GM21526 (cell line): ENCODE measurements at regions not wholly inside any gene's neighbourhood (a gene's known extent, or its start where the extent isn't known, plus 50 kb on each side); places are given as distances from the start of the nearest gene placed in this dataset.

Experiments
- ATAC-seq: cut with Tn5 transposase; IDR thresholded peaks from one replicate; pipeline ENCODE4 v1.9.1; 2021; ENCODE audit warnings: moderate library complexity; ENCODE audit not compliant: unreplicated experiment, low FRiP score

DNA sequence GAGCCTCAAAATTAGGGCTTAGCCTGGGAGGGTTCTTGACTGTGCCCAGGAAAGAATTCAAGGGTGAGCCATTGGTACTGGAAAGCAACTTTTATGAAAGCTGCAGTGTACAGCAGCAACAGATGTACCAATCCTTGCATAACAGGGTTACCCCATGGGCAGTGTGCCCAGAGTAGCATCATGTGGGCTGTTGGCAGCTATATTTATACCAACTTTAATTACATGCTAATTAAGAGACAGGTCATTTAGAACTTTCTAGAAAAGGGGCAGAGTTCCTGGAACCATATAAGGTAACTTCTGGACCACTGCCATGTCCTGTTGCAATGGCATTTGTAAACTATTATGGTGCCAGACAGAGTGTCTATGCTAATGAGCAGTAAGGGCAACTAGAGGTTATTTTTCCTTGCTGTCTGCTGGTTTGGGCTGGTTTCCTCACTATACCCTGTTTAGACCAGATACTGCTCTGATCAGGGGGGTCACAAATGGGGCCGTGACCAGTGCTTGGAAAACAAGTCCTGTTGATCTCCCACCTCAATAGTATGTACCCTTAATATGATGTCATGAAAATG, 1120.5 kb upstream of the RAG2 start:
- ATAC-seq = no peak

- no peak for ATAC-seq
Observed at GRCh38 chr11:37712251-37712650, 1114.2 kb upstream of the RAG2 start.

DNA sequence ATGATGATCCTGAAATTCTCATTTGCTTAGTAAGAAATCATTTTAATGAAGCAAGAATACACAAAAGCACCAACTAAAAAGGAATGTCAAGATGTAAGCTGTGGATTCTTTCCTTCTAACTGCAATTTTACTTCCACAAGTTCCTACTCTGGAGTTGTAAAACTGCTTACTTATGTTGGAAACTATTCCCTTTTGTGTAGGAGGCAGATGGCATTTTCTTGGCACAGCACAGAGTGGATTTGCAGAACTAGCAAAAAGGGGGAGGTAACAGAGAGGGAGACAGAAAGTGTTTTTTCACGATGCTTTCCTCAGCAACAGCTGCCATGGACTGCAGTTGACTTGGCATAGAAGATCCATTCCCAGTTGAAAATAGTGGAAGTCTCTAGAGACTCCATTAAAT, 1112.0 kb upstream of the RAG2 start:
- ATAC-seq = no peak

DNA sequence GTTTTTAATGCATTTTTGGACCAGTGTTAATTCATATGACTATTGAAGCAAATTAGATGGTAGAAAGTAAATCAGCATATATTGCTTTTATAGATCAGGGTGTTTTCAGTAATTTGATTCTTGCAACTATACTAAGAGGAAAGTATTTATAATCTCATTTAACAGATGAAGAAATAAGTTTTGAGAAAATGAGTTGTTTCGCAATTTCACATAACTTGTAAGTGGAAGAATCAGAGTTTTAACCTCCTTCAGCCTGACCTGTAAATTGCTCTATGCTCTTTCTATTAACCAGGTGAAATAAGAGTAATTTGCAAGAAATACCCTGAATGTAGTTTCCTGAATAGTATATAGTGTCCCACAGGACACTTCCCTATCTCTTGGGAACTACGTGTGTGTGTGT, 1106.8 kb upstream of the RAG2 start:
- no peak for ATAC-seq

- no peak for ATAC-seq
Observed at GRCh38 chr11:37699644-37700043, 1101.6 kb upstream of the RAG2 start.

- ATAC-seq = no peak
Observed at GRCh38 chr11:37695283-37695682, 1097.2 kb upstream of the RAG2 start.

DNA sequence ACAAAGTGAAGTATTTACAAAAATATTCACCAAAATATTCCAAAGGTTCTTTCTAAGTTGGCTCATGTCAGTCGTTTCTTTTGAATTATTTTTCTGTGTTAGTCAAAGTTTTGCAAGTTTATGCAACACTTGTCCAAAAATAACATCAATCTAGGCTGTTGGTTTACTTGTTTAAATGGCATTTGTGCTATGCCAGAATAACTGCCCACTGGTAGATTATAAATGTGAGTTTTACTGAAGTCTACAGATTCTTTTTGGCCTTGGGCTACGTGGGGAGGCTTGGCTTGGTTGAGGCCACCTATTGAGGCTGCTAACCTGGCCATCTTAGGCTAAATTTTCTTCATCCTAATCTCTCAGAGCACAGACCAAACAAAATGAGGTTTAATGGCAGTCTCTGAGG, 1091.9 kb upstream of the RAG2 start:
- no peak for ATAC-seq

DNA sequence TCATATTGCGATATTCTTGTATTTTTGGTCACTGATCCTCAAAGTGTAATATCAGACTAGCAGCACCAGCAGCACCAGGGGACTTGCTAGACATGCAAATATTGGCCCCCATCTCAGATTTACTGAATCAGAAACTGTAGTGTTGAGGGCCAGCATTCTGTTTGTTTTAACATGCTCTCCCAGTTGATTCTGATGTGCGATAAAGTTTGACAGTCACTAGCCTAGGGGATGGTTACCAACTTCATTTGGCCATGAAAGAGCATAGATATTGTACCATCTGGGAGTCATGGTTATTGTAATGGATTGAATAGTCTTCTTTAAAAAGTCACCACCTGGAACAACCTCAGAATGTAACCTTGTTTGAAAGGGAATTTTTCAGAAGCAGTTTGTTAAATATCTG, 1090.4 kb upstream of the RAG2 start:
- ATAC-seq = no peak

- ATAC-seq = no peak
Observed at GRCh38 chr11:37687130-37687529, 1089.1 kb upstream of the RAG2 start.

DNA sequence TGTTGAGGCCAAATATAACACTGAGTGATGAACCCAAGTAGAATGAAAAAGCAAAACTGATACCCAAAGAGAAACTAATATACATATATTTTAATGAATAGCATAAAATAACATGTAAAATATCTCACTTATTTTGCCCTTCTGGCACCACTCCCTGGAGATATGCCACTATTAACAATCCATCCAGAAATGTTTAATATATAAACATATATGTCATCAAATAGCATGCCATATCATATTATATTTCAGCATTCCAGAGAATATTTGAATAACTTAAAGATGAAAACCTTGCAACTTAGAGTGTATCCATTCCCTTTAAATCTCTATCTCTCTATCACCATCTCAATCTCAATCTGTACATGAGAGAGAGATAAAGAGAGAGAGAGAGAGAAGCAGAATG, 1073.3 kb upstream of the RAG2 start:
- ATAC-seq = no peak

- ATAC-seq = no peak
Observed at GRCh38 chr11:37666960-37667359, 1068.9 kb upstream of the RAG2 start.

DNA sequence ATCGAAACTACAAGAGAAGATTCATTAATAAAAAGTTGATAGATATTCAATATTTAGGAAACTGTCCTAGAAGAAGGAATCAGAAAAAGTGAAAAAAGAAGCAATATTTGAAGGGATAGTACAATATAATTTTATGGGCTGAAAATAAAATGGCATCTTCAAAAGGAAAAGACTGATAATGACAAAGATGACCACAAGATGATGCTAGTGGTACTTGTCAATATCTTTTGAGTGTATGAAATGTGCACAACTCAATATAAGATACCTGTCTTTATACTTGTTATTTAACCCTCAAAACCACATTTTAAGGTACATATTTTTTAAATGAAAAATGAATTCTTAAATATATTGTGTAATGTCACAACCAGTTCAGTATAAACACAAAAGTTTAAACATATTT, 1059.6 kb upstream of the RAG2 start:
- ATAC-seq = no peak

DNA sequence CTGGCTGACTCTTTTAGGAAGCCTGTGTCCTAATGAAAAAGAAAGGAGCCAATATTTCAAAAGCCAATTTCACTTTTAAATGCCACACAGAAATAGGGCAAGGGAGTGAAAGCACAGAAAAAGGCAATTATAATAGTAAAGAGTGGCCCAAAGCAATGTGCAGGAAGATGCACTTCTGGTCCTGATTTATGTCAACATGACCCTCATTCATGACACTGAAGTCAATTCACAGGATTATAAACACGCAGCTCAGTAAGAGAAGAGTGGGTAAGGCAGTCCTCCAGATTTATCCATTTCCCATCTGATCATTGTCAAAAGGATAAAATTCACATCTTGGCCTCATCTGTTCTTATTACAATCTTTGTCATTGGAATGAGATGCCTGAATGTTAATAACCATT, 1049.7 kb upstream of the RAG2 start:
- no peak for ATAC-seq

DNA sequence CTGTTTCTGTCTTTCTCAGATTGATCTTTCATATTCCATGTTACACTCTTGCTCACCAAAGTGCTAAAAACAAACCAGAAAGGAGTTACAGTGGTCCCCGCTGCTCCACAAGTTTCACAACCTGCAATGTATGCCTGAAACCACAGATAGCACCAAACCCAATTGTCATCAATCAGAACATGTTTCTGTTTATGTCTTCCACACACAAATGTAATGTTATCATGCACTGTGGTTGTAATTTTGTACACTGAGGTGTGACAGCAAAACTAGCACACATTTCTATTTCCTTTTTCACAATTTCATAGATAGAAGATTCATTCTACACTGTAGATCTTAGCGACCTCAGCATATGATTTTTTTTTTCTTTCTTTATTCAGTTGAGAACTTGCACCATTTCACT, 1045.9 kb upstream of the RAG2 start:
- no peak for ATAC-seq

DNA sequence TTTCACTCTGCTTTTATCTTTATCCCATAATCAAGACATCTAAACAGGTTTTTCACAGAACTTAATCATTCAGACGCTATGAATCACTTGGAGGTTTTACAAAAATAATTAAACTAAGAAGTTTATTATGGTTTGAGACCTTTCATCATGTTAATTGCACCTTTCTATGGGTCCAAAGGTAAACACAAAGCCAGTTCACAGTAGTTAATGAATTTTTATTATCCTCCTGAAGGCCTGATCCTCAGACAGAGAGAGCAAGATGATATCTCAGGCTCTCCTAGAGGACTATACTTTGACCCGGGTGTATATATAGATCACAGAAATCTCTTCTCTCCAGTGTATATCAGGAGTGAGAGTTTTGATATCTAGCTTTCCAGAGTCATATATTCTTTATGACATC, 1044.3 kb upstream of the RAG2 start:
- no peak for ATAC-seq

DNA sequence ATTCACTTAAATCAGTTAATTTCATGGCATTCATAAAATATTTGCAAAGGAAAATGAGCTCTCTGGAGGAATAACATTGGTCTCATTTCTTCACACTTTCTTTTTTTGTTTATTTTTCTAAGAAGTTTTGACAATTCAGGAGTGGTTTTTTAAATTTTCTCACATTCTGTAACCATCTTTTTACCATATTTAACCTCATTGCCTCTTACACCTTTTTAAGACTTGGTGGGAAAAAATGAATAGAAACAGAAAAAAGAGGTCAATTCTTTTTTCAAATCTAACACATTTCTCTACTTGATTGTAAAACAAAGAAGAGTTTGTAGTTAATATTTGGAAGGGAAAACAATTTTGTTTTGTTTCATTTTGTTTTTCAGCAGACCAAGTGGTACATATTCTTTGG, 1034.7 kb upstream of the RAG2 start:
- ATAC-seq = no peak

DNA sequence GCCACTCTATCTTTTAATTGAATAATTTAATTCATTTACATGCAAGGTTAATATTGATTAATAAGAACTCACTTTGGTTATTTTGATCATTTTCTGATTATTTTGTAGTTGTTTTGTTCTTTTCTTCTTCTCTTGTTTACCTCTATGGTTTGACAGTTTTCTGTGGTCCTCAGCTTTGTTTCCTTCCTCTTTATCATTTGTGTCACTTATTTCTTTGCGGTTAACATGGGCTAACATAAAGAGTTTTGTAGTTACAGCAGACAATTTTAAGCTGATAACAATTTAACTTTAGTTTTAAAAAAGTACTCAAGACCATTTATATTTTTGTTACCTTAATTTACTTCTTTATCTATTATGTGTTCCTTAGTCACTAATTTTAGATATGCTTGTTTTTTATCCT, 1032.8 kb upstream of the RAG2 start:
- ATAC-seq = no peak

- ATAC-seq = no peak
Observed at GRCh38 chr11:37623778-37624177, 1025.7 kb upstream of the RAG2 start.

DNA sequence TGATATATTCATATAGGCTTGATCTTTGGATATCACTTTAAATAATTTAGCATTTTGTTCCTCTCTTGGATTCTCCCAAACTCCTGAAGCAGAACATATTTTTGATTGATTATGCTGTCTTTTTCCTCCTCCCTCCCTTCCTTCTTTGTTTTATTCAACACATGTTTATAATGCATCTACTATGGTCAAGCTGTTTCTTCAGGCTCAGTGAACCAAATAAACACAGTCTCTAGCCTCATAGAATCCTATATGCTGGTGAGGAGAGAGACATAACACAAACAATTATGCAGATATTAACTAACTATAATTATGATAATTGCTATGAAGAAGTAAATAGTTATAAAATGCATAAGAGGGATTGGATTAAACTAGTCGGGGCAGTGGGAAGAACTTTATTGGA, 1023.6 kb upstream of the RAG2 start:
- no peak for ATAC-seq

DNA sequence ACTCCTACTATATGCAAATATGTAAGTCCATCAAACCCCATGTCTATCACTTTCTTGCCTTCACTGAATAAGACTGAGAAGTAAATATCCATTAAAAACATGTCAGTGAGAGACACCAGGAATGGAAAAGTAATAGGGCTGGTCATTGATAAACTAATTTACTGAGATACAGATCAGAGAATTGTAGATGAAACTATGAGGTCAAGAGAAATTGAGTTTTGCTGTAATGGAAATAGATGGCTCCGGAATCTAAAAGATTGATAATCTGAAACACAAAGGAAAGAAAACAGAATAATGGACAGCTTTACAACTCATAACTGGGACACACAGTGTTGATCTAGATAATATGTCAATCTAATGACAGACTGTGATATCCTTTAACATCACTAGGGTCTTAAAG, 1018.3 kb upstream of the RAG2 start:
- ATAC-seq = no peak

DNA sequence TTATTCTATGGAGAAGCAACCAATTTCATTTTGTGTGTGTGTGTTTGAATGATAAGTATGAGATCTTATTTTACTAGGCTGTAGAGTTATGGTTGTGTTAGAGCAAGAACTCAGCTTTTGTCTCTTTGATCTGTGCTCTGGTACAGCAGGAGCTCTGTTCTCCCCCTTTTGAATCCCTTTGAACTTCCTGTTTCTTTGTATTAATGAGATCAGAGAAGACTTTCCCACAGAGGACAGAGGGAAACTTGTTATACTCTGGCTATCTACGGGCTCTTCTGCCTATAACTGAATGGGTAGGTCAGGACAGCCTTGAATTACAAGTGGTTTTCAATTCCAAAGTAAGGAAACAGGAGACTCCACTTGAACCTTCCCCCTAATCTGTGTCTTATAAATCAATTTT, 1015.0 kb upstream of the RAG2 start:
- no peak for ATAC-seq

GRCh38 chr11:37612146-37612545, 1014.1 kb upstream of the RAG2 start:
- no peak for ATAC-seq

GRCh38 chr11:37605229-37605628, 1007.2 kb upstream of the RAG2 start:
- ATAC-seq = no peak
